ENCODE measurements at regions not wholly inside any gene's neighbourhood (a gene's known extent, or its start where the extent isn't known, plus 50 kb on each side); places are given as distances from the start of the nearest gene placed in this dataset.

GRCh38 chr6:8207869-8208191 is 105.5 kb upstream of the EEF1E1 start:
- H3K79me2 ChIP-seq (ENCODE audit: control insufficient read depth, insufficient read depth, low read length, poor library complexity) = peaks cover 2% of the 10 kb centered on the region
- no peak overlapping the region for H2AFZ ChIP-seq (ENCODE audit: insufficient read depth, low read length, poor library complexity)
- H3K4me1 ChIP-seq (ENCODE audit: control insufficient read depth in 1 of 2, insufficient read depth in 2 of 2, low read length in 2 of 2) = peaks cover 6 to 8% of the 10 kb centered on the region in 2 experiments
- no peak overlapping the region for H4K8ac ChIP-seq (ENCODE audit: low read depth, low read length)
- no peaks in the 10 kb centered on the region for H3K36me3 ChIP-seq (ENCODE audit: control insufficient read depth in 1 of 2, insufficient read depth in 2 of 2, low read length in 2 of 2)
- no peak overlapping the region for H3K23ac ChIP-seq (ENCODE audit: low read length)
- H3K18ac ChIP-seq (ENCODE audit: low read length) = peak overlapping the region; percentile 45
- peak overlapping the region; percentile 18 for H2BK120ac ChIP-seq (ENCODE audit: insufficient read depth, low read length, poor library complexity)
- no peak overlapping the region for H3K4me2 ChIP-seq (ENCODE audit: low read length)
- WGBS (ENCODE audit: extremely low coverage, insufficient coverage, insufficient read length) = no CpG with 5 or more reads among the region's 1 CpG
- no peak overlapping the region for H3K4ac ChIP-seq (ENCODE audit: low read depth, low read length)
- DNase-seq = no peak
- H3K4me3 ChIP-seq (ENCODE audit: low read depth, low read length) = no peak overlapping the region
- no peak overlapping the region for H4K12ac ChIP-seq (ENCODE audit: low read depth, low read length)
- H3K9ac ChIP-seq (ENCODE audit: low read length) = no peak overlapping the region
- no peak overlapping the region for H3K14ac ChIP-seq (ENCODE audit: low read length)
- no peaks in the 10 kb centered on the region for H3K9me3 ChIP-seq (ENCODE audit: insufficient read depth, low read depth, low read length)
- H2BK12ac ChIP-seq (ENCODE audit: low read length) = no peak overlapping the region
- H4K91ac ChIP-seq (ENCODE audit: low read depth, low read length) = no peak overlapping the region
- H3K27me3 ChIP-seq (ENCODE audit: insufficient read depth, low read length) = no peaks in the 10 kb centered on the region
- peak overlapping the region; percentile 25 for H3K27ac ChIP-seq (ENCODE audit: low read depth, low read length)
- peak overlapping the region; percentile 77 for H2BK5ac ChIP-seq (ENCODE audit: low read depth, low read length, poor library complexity)
- no peak overlapping the region for H2AK5ac ChIP-seq (ENCODE audit: low read length)
- peaks cover 9% of the 10 kb centered on the region for H3K79me1 ChIP-seq (ENCODE audit: low read length)

- no peak overlapping the region for H3K4ac ChIP-seq (ENCODE audit: low read depth, low read length)
- H3K23ac ChIP-seq (ENCODE audit: low read length) = no peak overlapping the region
- peak; percentile 74 to 93 for DNase-seq
- H3K27me3 ChIP-seq (ENCODE audit: insufficient read depth, low read length) = no peaks in the 10 kb centered on the region
- H3K36me3 ChIP-seq (ENCODE audit: control insufficient read depth in 1 of 2, insufficient read depth in 2 of 2, low read length in 2 of 2) = no peaks in the 10 kb centered on the region
- no peak overlapping the region for H3K14ac ChIP-seq (ENCODE audit: low read length)
- H4K91ac ChIP-seq (ENCODE audit: low read depth, low read length) = peak overlapping the region; percentile 91
- peak overlapping the region; percentile 45 for H3K18ac ChIP-seq (ENCODE audit: low read length)
- peak overlapping the region; percentile 59 for H2BK12ac ChIP-seq (ENCODE audit: low read length)
- no peak overlapping the region for H4K12ac ChIP-seq (ENCODE audit: low read depth, low read length)
- no CpG with 5 or more reads among the region's 16 CpGs for WGBS (ENCODE audit: extremely low coverage, insufficient coverage, insufficient read length)
- H2AK5ac ChIP-seq (ENCODE audit: low read length) = no peak overlapping the region
- H3K9me3 ChIP-seq (ENCODE audit: insufficient read depth, low read depth, low read length) = no peaks in the 10 kb centered on the region
- H4K8ac ChIP-seq (ENCODE audit: low read depth, low read length) = peak overlapping the region; percentile 72
- H3K79me1 ChIP-seq (ENCODE audit: low read length) = peaks cover 10% of the 10 kb centered on the region
- peak overlapping the region; percentile 76 for H3K27ac ChIP-seq (ENCODE audit: low read depth, low read length)
- H3K79me2 ChIP-seq (ENCODE audit: control insufficient read depth, insufficient read depth, low read length, poor library complexity) = peaks cover 2% of the 10 kb centered on the region
- no peak overlapping the region for H3K4me2 ChIP-seq (ENCODE audit: low read length)
- no peak overlapping the region for H3K9ac ChIP-seq (ENCODE audit: low read length)
- H3K4me3 ChIP-seq (ENCODE audit: low read depth, low read length) = no peak overlapping the region
- peak overlapping the region; percentile 77 for H2BK5ac ChIP-seq (ENCODE audit: low read depth, low read length, poor library complexity)
- no peak overlapping the region for H2AFZ ChIP-seq (ENCODE audit: insufficient read depth, low read length, poor library complexity)
- H2BK120ac ChIP-seq (ENCODE audit: insufficient read depth, low read length, poor library complexity) = peak overlapping the region; percentile 56
- peaks cover 6 to 9% of the 10 kb centered on the region in 2 experiments for H3K4me1 ChIP-seq (ENCODE audit: control insufficient read depth in 1 of 2, insufficient read depth in 2 of 2, low read length in 2 of 2)
These were observed 105.0 kb upstream of the EEF1E1 start for GRCh38 chr6:8207191-8207868.

- Histone ChIP-seq H2BK12ac (ENCODE audit: low read length) (no peak overlapping the region), H3K27ac (ENCODE audit: low read depth, low read length) (no peak overlapping the region), H2AFZ (ENCODE audit: insufficient read depth, low read length, poor library complexity) (no peak overlapping the region), H3K14ac (ENCODE audit: low read length) (no peak overlapping the region), H3K18ac (ENCODE audit: low read length) (no peak overlapping the region), H4K91ac (ENCODE audit: low read depth, low read length) (peak overlapping the region; percentile 76), H3K4me3 (ENCODE audit: low read depth, low read length) (no peak overlapping the region), H3K9me3 (ENCODE audit: insufficient read depth, low read depth, low read length) (no peaks in the 10 kb centered on the region), H3K79me2 (ENCODE audit: control insufficient read depth, insufficient read depth, low read length, poor library complexity) (peaks cover 2% of the 10 kb centered on the region), H3K4ac (ENCODE audit: low read depth, low read length) (no peak overlapping the region), H2BK5ac (ENCODE audit: low read depth, low read length, poor library complexity) (peak overlapping the region; percentile 76), H3K36me3 (ENCODE audit: control insufficient read depth in 1 of 2, insufficient read depth in 2 of 2, low read length in 2 of 2) (no peaks in the 10 kb centered on the region), H4K12ac (ENCODE audit: low read depth, low read length) (no peak overlapping the region), H3K4me2 (ENCODE audit: low read length) (no peak overlapping the region), H3K27me3 (ENCODE audit: insufficient read depth, low read length) (no peaks in the 10 kb centered on the region), H3K9ac (ENCODE audit: low read length) (no peak overlapping the region), H3K4me1 (ENCODE audit: control insufficient read depth in 1 of 2, insufficient read depth in 2 of 2, low read length in 2 of 2) (peaks cover 12 to 14% of the 10 kb centered on the region in 2 experiments), H3K23ac (ENCODE audit: low read length) (no peak overlapping the region), H2BK120ac (ENCODE audit: insufficient read depth, low read length, poor library complexity) (peak overlapping the region; percentile 55), H4K8ac (ENCODE audit: low read depth, low read length) (no peak overlapping the region), H2AK5ac (ENCODE audit: low read length) (no peak overlapping the region), H3K79me1 (ENCODE audit: low read length) (peaks cover 20% of the 10 kb centered on the region)
- no peak for DNase-seq
- no CpG with 5 or more reads among the region's 5 CpGs for WGBS (ENCODE audit: extremely low coverage, insufficient coverage, insufficient read length)
These were observed 101.0 kb upstream of the EEF1E1 start for GRCh38 chr6:8203337-8203736.

DNA sequence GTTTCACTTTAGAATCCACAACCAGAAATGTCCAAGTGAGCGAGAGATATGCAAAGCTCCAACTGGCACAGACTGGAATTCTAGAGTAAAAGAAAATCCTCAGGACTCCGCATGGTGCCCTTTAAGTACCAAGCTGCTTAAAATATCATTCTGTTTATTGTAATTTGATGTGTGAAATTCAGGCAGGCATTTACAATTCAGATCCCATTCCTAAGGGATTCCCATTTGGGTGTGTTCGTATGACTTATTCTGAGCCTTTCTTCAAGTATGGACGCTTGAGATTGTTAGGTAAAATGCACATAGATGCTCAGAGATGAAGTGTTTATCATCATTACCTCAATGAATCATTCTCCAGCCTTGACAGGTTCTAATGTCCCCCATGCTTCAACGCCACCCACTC is 99.3 kb upstream of the EEF1E1 start:
- H4K8ac ChIP-seq (ENCODE audit: low read depth, low read length) = no peak overlapping the region
- peak overlapping the region; percentile 66 for H2AK5ac ChIP-seq (ENCODE audit: low read length)
- WGBS (ENCODE audit: extremely low coverage, insufficient coverage, insufficient read length) = no CpG with 5 or more reads among the region's 5 CpGs

More for the DNA sequence above, 99.3 kb upstream of the EEF1E1 start:
- peak overlapping the region; percentile 42 for H3K14ac ChIP-seq (ENCODE audit: low read length)
- H3K18ac ChIP-seq (ENCODE audit: low read length) = no peak overlapping the region
- no peak overlapping the region for H2AFZ ChIP-seq (ENCODE audit: insufficient read depth, low read length, poor library complexity)
- peak overlapping the region; percentile 80 for H2BK5ac ChIP-seq (ENCODE audit: low read depth, low read length, poor library complexity)
- H3K36me3 ChIP-seq (ENCODE audit: control insufficient read depth in 1 of 2, insufficient read depth in 2 of 2, low read length in 2 of 2) = no peaks in the 10 kb centered on the region
- no peak overlapping the region for H4K12ac ChIP-seq (ENCODE audit: low read depth, low read length)
- peaks cover 15% of the 10 kb centered on the region for H3K79me1 ChIP-seq (ENCODE audit: low read length)
- no peaks in the 10 kb centered on the region for H3K9me3 ChIP-seq (ENCODE audit: insufficient read depth, low read depth, low read length)
- H3K27me3 ChIP-seq (ENCODE audit: insufficient read depth, low read length) = no peaks in the 10 kb centered on the region
- no peak overlapping the region for H3K9ac ChIP-seq (ENCODE audit: low read length)
- peaks cover 6 to 8% of the 10 kb centered on the region in 2 experiments for H3K4me1 ChIP-seq (ENCODE audit: control insufficient read depth in 1 of 2, insufficient read depth in 2 of 2, low read length in 2 of 2)
- peak overlapping the region; percentile 84 for H2BK12ac ChIP-seq (ENCODE audit: low read length)
- no peak overlapping the region for H3K4ac ChIP-seq (ENCODE audit: low read depth, low read length)
- no peak overlapping the region for H3K4me2 ChIP-seq (ENCODE audit: low read length)
- H2BK120ac ChIP-seq (ENCODE audit: insufficient read depth, low read length, poor library complexity) = peak overlapping the region; percentile 88
- H3K4me3 ChIP-seq (ENCODE audit: low read depth, low read length) = no peak overlapping the region
- no peak overlapping the region for H3K27ac ChIP-seq (ENCODE audit: low read depth, low read length)
- no peak overlapping the region for H3K23ac ChIP-seq (ENCODE audit: low read length)
- H3K79me2 ChIP-seq (ENCODE audit: control insufficient read depth, insufficient read depth, low read length, poor library complexity) = no peaks in the 10 kb centered on the region
- DNase-seq = no peak
- peak overlapping the region; percentile 79 for H4K91ac ChIP-seq (ENCODE audit: low read depth, low read length)
